ENCODE measurements at regions not wholly inside any gene's neighbourhood (a gene's known extent, or its start where the extent isn't known, plus 50 kb on each side); places are given as distances from the start of the nearest gene placed in this dataset.

- Mint-ChIP-seq H3K27me3 (no peaks in the 10 kb centered on the region), H3K4me1 (ENCODE audit: unreplicated experiment) (peaks cover 14% of the 10 kb centered on the region), H3K36me3 (no peaks in the 10 kb centered on the region), H3K27ac (no peak overlapping the region), H3K9me3 (peaks cover 18% of the 10 kb centered on the region), H3K4me3 (no peak overlapping the region)
- no peak for DNase-seq (ENCODE audit: extremely low spot score, unreplicated experiment)
- no peak for TF ChIP-seq CTCF (conservative IDR thresholded peaks at IDR 0.05)
These were observed 86.6 kb upstream of the HES1 start for GRCh38 chr3:194049394-194049793.

- Mint-ChIP-seq H3K9me3 (peaks cover 18% of the 10 kb centered on the region), H3K4me3 (no peak overlapping the region), H3K27ac (no peak overlapping the region), H3K4me1 (ENCODE audit: unreplicated experiment) (peaks cover 14% of the 10 kb centered on the region), H3K36me3 (no peaks in the 10 kb centered on the region), H3K27me3 (no peaks in the 10 kb centered on the region)
- no peak for TF ChIP-seq CTCF (conservative IDR thresholded peaks at IDR 0.05)
- DNase-seq (ENCODE audit: extremely low spot score, unreplicated experiment), result no peak
These were observed 85.1 kb upstream of the HES1 start for GRCh38 chr3:194050782-194051320.

- Mint-ChIP-seq H3K4me3 (no peak overlapping the region), H3K9me3 (peaks cover 21% of the 10 kb centered on the region), H3K27me3 (peaks cover 2% of the 10 kb centered on the region), H3K4me1 (ENCODE audit: unreplicated experiment) (peaks cover 17% of the 10 kb centered on the region), H3K36me3 (no peaks in the 10 kb centered on the region), H3K27ac (no peak overlapping the region)
- DNase-seq (ENCODE audit: extremely low spot score, unreplicated experiment), result no peak
- TF ChIP-seq CTCF (conservative IDR thresholded peaks at IDR 0.05), result no peak
These were observed 84.4 kb upstream of the HES1 start for GRCh38 chr3:194051366-194052149.

GRCh38 chr3:194053136-194053535 lies 82.8 kb upstream of the HES1 start:
- Mint-ChIP-seq H3K9me3 (peaks cover 22% of the 10 kb centered on the region), H3K4me3 (no peak overlapping the region), H3K27ac (no peak overlapping the region), H3K27me3 (peaks cover 3% of the 10 kb centered on the region), H3K4me1 (ENCODE audit: unreplicated experiment) (peaks cover 27% of the 10 kb centered on the region), H3K36me3 (no peaks in the 10 kb centered on the region)
- no peak for TF ChIP-seq CTCF (conservative IDR thresholded peaks at IDR 0.05)
- no peak for DNase-seq (ENCODE audit: extremely low spot score, unreplicated experiment)

- DNase-seq (ENCODE audit: extremely low spot score, unreplicated experiment), result no peak
- Mint-ChIP-seq H3K27me3 (peaks cover 3% of the 10 kb centered on the region), H3K27ac (no peak overlapping the region), H3K9me3 (peaks cover 22% of the 10 kb centered on the region), H3K4me3 (no peak overlapping the region), H3K36me3 (no peaks in the 10 kb centered on the region), H3K4me1 (ENCODE audit: unreplicated experiment) (peaks cover 18% of the 10 kb centered on the region)
- TF ChIP-seq CTCF (conservative IDR thresholded peaks at IDR 0.05), result no peak
These were observed 81.9 kb upstream of the HES1 start for GRCh38 chr3:194054016-194054415.
